SK-N-SH (cell line): ENCODE measurements at regions not wholly inside any gene's neighbourhood (a gene's known extent, or its start where the extent isn't known, plus 50 kb on each side); places are given as distances from the start of the nearest gene placed in this dataset.
"Not testable (repeated sequence)": the region's sequence is repeated elsewhere in the genome, so short reads cannot be mapped to it uniquely, and the experiment has no call there.

Experiments used
- CTCF ChIA-PET: fragments of 300-600, 350-600 bp; formaldehyde crosslinking; extraction: SDS; loops from one replicate; lab custom pipeline; 2021; lab: Yijun Ruan, JAX
- POLR2A ChIA-PET: fragments of 350-600 bp; sonication (Branson Sonifier 250); formaldehyde crosslinking; extraction: SDS; loops from one replicate; lab custom pipeline; 2020; ENCODE audit warnings: antibody characterized with exemption, inconsistent platforms; lab: Yijun Ruan, JAX
- DNase-seq: peaks from one replicate; pipeline ENCODE4 v3.0.0; 2012
- H2AFZ ChIP-seq: fragments of 200-600 bp; sonication (generic); 2 replicates; pipeline ENCODE4 v1.8.1; 2016; ENCODE audit warnings: antibody characterized with exemption, mild to moderate bottlenecking, low read depth
- H3F3A ChIP-seq: fragments of 200-600 bp; sonication (generic); replicated peaks from 2 replicates; pipeline ENCODE3; 2016; ENCODE audit warnings: antibody characterized with exemption, mild to moderate bottlenecking; ENCODE audit not compliant: insufficient read depth
- H3K27ac ChIP-seq, 2 experiments: fragments of 200-500 bp in 1 of 2; fragments of 200-600 bp in 1 of 2; sonication (Bioruptor generic) in 1 of 2; sonication (generic), shearing (Covaris generic) in 1 of 2; 2 replicates each; pipeline versions ENCODE4 v1.5.1 to v1.6.1; 2014 to 2016; ENCODE audit warnings: low read depth in 2 of 2, inconsistent platforms in 1 of 2, low read length in 1 of 2, mild to moderate bottlenecking in 1 of 2, mixed read lengths in 1 of 2
- H3K27me3 ChIP-seq: fragments of 200-600 bp; sonication (generic), shearing (Covaris generic); 2 replicates; pipeline ENCODE4 v1.6.1; 2016; ENCODE audit warnings: mixed run types; ENCODE audit not compliant: insufficient read depth
- H3K36me3 ChIP-seq, 2 experiments: fragments of 200-500 bp in 1 of 2; fragments of 200-600 bp in 1 of 2; sonication (Bioruptor generic) in 1 of 2; sonication (generic) in 1 of 2; replicated peaks in 1 of 2; 2 replicates each; pipeline versions ENCODE3 to v1.5.1; 2014 to 2016; ENCODE audit warnings: low read length in 1 of 2, mild to moderate bottlenecking in 1 of 2; ENCODE audit not compliant: insufficient read depth in 2 of 2, control insufficient read depth in 1 of 2
- H3K4me1 ChIP-seq, 2 experiments: fragments of 200-500 bp in 1 of 2; fragments of 200-600 bp in 1 of 2; sonication (Bioruptor generic) in 1 of 2; sonication (generic), shearing (Covaris generic) in 1 of 2; 2 replicates each; pipeline versions ENCODE4 v1.5.1 to v1.6.1; 2014 to 2016; ENCODE audit warnings: low read depth in 1 of 2, low read length in 1 of 2, mixed run types in 1 of 2; ENCODE audit not compliant: insufficient read depth in 2 of 2, control insufficient read depth in 1 of 2
- H3K4me2 ChIP-seq: fragments of 200-600 bp; sonication (generic), shearing (Covaris generic); 2 replicates; pipeline ENCODE4 v1.6.1; 2017; ENCODE audit warnings: mixed run types
- H3K4me3 ChIP-seq, 2 experiments: fragments of 200-500 bp in 1 of 2; fragments of 200-600 bp in 1 of 2; sonication (Bioruptor generic) in 1 of 2; sonication (generic), shearing (Covaris generic) in 1 of 2; 2 replicates each; pipeline versions ENCODE4 v1.5.1 to v1.8.1; 2014 to 2016; ENCODE audit warnings: low read depth in 2 of 2, inconsistent platforms in 1 of 2, low read length in 1 of 2, mild to moderate bottlenecking in 1 of 2, mixed read lengths in 1 of 2, moderate library complexity in 1 of 2
- H3K79me2 ChIP-seq: fragments of 200-600 bp; sonication (generic); 2 replicates; pipeline ENCODE4 v1.8.1; 2017; ENCODE audit warnings: mild to moderate bottlenecking; ENCODE audit not compliant: insufficient read depth
- H3K9ac ChIP-seq: fragments of 200-600 bp; sonication (generic); 2 replicates; pipeline ENCODE4 v1.6.1; 2017; ENCODE audit warnings: mixed run types
- H3K9me2 ChIP-seq: fragments of 200-600 bp; sonication (generic); 2 replicates; pipeline ENCODE4 v1.6.1; 2017; ENCODE audit warnings: mixed run types
- H3K9me3 ChIP-seq: fragments of 200-600 bp; sonication (generic); 2 replicates; pipeline ENCODE4 v1.6.1; 2017; ENCODE audit warnings: mixed run types, mild to moderate bottlenecking, moderate library complexity
- H4K20me1 ChIP-seq: fragments of 200-600 bp; sonication (generic); 2 replicates; pipeline ENCODE4 v1.6.1; 2017; ENCODE audit warnings: mild to moderate bottlenecking, mixed run types; ENCODE audit not compliant: insufficient read depth
- CHD2 ChIP-seq: fragments of 150-350 bp; IDR thresholded peaks from 2 replicates; pipeline ENCODE4 v1.6.1; 2018; ENCODE audit warnings: low read length; ENCODE audit not compliant: partially characterized antibody
- EZH2phosphoT487 ChIP-seq: fragments of 200-600 bp; sonication (generic); IDR thresholded peaks from 2 replicates; pipeline ENCODE4 v1.6.1; 2017; ENCODE audit warnings: low read depth, mixed run types, mild to moderate bottlenecking, antibody characterized with exemption, moderate library complexity, borderline replicate concordance
- GABPA ChIP-seq: IDR thresholded peaks from 2 replicates; pipeline ENCODE4 v1.4.0; 2012; ENCODE audit warnings: low read depth, mild to moderate bottlenecking
- GATA2 ChIP-seq: sonication (generic); formaldehyde crosslinking; IDR thresholded peaks from 2 replicates; pipeline ENCODE4 v1.5.0; 2020; ENCODE audit warnings: mild to moderate bottlenecking, missing genetic modification reagents
- JUND ChIP-seq: IDR thresholded peaks from 2 replicates; pipeline ENCODE4 v1.4.0; 2012
- NRF1 ChIP-seq: IDR thresholded peaks from 2 replicates; pipeline ENCODE4 v1.6.1; 2012; ENCODE audit warnings: low read depth, mild to moderate bottlenecking, low read length
- POLR2AphosphoS5 ChIP-seq: IDR thresholded peaks from 2 replicates; pipeline ENCODE4 v1.6.1; 2012; ENCODE audit warnings: low read depth, low read length
- RCOR1 ChIP-seq: fragments of 150-350 bp; IDR thresholded peaks from 2 replicates; pipeline ENCODE4 v1.6.1; 2017; ENCODE audit warnings: antibody characterized with exemption, low read length
- TEAD4 ChIP-seq: IDR thresholded peaks from 2 replicates; pipeline ENCODE4 v1.4.0; 2012; ENCODE audit warnings: mild to moderate bottlenecking, borderline replicate concordance; ENCODE audit not compliant: insufficient read depth
- WGBS: methylation state at CpG from one replicate; pipeline ENCODE4 v1.1.6; 2017; ENCODE audit warnings: low lambda C conversion rate; 5-methylcytosine and 5-hydroxymethylcytosine counted together
- TF ChIP-seq, protein P1 (sequence below): IDR thresholded peaks from 2 replicates; pipeline ENCODE4 v1.4.0; 2012; ENCODE audit warnings: low read depth
- TF ChIP-seq, protein P2 (sequence below): IDR thresholded peaks from 2 replicates; pipeline ENCODE4; 2012
- TF ChIP-seq, protein P3 (sequence below): fragments of 150-350 bp; IDR thresholded peaks from 2 replicates; pipeline ENCODE4 v1.6.1; 2017; ENCODE audit warnings: antibody characterized with exemption, low read length, low read depth, borderline replicate concordance
- TF ChIP-seq, protein P4 (sequence below): fragments of 150-350 bp; IDR thresholded peaks from 2 replicates; pipeline ENCODE4 v1.6.1; 2016; ENCODE audit warnings: mild to moderate bottlenecking, low read depth, low read length
- TF ChIP-seq, protein P5 (sequence below): IDR thresholded peaks from 2 replicates; pipeline ENCODE4 v1.4.0; 2012; ENCODE audit warnings: low read depth, borderline replicate concordance

DNA sequence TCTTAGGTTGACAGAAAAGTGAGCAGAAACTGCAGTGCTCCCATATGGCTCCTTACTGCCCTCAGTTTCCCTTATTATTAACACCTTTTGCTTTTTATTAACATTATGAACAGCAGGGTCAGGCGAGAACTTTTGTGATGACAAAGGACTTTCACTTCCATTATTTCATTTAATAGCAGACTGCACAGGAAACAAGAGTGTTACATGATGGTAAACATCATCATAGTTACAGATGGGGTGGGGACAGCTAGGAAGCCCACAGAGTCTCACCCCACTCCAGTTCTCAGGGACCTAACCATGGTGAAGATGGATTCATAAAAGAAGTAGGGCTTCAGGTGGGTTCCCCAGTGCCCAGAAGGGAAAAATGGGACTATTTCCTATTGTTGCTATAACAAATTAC, 110.1 kb upstream of the PELI2 start (continued):
- TF ChIP-seq, protein P1, sequence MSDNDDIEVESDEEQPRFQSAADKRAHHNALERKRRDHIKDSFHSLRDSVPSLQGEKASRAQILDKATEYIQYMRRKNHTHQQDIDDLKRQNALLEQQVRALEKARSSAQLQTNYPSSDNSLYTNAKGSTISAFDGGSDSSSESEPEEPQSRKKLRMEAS: no peak
- TF ChIP-seq NRF1 (no peak), EZH2phosphoT487 (no peak), JUND (no peak), TEAD4 (no peak), POLR2AphosphoS5 (no peak)
- TF ChIP-seq, protein P2, sequence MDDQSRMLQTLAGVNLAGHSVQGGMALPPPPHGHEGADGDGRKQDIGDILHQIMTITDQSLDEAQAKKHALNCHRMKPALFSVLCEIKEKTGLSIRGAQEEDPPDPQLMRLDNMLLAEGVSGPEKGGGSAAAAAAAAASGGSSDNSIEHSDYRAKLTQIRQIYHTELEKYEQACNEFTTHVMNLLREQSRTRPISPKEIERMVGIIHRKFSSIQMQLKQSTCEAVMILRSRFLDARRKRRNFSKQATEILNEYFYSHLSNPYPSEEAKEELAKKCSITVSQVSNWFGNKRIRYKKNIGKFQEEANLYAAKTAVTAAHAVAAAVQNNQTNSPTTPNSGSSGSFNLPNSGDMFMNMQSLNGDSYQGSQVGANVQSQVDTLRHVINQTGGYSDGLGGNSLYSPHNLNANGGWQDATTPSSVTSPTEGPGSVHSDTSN: no peak
- TF ChIP-seq, protein P3, sequence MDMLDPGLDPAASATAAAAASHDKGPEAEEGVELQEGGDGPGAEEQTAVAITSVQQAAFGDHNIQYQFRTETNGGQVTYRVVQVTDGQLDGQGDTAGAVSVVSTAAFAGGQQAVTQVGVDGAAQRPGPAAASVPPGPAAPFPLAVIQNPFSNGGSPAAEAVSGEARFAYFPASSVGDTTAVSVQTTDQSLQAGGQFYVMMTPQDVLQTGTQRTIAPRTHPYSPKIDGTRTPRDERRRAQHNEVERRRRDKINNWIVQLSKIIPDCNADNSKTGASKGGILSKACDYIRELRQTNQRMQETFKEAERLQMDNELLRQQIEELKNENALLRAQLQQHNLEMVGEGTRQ: no peak
- TF ChIP-seq, all 33 proteins: peak for 0

DNA sequence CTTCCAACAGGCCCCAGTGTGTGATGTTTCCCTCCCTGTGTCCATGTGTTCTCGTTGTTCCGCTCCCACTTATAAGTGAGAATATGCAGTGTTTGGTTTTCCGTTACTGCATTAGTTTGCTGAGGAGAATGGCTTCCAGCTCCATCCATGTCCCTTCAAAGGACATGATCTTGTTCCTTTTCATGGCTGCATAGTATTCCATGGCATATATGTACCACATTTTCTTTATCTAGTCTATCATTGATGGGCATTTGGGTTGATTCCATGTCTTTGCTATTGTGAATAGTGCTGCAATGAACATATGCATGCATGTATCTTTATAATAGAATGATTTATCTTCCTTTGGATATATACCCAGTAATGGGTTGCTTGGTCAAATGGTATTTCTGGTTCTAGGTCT, 109.5 kb upstream of the PELI2 start:
- H3K27me3 ChIP-seq, CTCF ChIA-PET, H3K9ac ChIP-seq, H3K36me3 ChIP-seq, H3K79me2 ChIP-seq, H2AFZ ChIP-seq, H3K4me2 ChIP-seq, DNase-seq, H3K9me2 ChIP-seq, H4K20me1 ChIP-seq, POLR2A ChIA-PET, H3K4me1 ChIP-seq, H3F3A ChIP-seq, H3K4me3 ChIP-seq, H3K27ac ChIP-seq, H3K9me3 ChIP-seq: not testable (repeated sequence)
- 38% methylated on average over 3 of the region's 3 CpGs for WGBS

DNA sequence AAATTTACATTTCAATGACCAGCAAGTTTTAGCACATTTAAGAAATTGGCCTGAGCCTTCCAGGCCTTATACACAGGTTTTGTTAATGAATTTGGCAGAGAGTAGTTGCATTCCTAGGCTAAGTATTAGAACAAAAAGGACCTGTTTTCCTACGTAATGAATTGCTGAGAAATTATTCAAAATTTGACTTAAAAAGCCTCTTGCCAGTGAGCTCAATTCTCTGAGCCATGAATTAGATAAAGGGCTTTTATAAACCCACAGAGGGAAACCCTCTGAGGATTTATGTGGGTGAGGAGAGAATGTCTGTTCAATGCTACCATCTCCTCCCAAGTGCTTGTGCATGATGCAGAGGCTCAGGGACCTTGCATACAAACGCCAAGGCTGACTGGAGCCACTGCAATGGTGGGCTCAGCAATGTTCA, 94.5 kb upstream of the PELI2 start:
- Histone ChIP-seq H3K4me3 (no peak overlapping the region), H3K27ac (no peak overlapping the region), H4K20me1 (no peaks in the 10 kb centered on the region), H3K9ac (no peak overlapping the region), H3K9me2 (no peaks in the 10 kb centered on the region), H3K27me3 (peaks cover 4% of the 10 kb centered on the region; the same call in 1 of the 2 replicates), H3K4me2 (no peak overlapping the region), H3K36me3 (no peaks in the 10 kb centered on the region), H3K79me2 (no peaks in the 10 kb centered on the region), H3F3A (no peaks in the 10 kb centered on the region), H2AFZ (no peak overlapping the region), H3K4me1 (no peaks in the 10 kb centered on the region), H3K9me3 (no peaks in the 10 kb centered on the region)
- TF ChIP-seq GABPA (no peak), RCOR1 (no peak), CHD2 (no peak), GATA2 (CRISPR knock-in tag) (no peak)
- TF ChIP-seq, protein P4, sequence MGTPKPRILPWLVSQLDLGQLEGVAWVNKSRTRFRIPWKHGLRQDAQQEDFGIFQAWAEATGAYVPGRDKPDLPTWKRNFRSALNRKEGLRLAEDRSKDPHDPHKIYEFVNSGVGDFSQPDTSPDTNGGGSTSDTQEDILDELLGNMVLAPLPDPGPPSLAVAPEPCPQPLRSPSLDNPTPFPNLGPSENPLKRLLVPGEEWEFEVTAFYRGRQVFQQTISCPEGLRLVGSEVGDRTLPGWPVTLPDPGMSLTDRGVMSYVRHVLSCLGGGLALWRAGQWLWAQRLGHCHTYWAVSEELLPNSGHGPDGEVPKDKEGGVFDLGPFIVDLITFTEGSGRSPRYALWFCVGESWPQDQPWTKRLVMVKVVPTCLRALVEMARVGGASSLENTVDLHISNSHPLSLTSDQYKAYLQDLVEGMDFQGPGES: no peak
- TF ChIP-seq, protein P1: no peak
- TF ChIP-seq, protein P5, sequence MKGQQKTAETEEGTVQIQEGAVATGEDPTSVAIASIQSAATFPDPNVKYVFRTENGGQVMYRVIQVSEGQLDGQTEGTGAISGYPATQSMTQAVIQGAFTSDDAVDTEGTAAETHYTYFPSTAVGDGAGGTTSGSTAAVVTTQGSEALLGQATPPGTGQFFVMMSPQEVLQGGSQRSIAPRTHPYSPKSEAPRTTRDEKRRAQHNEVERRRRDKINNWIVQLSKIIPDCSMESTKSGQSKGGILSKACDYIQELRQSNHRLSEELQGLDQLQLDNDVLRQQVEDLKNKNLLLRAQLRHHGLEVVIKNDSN: no peak
- DNase-seq: no peak
- CTCF ChIA-PET: no interaction called here
- POLR2A ChIA-PET: no interaction called here
- whole genome bisulfite sequencing: 15% methylated on average over 2 of the region's 2 CpGs
